ENCODE measurements at regions not wholly inside any gene's neighbourhood (a gene's known extent, or its start where the extent isn't known, plus 50 kb on each side); places are given as distances from the start of the nearest gene placed in this dataset.
A peak's percentile ranks its signal among the peaks of the same experiment; 100 is the strongest.

- no peaks in the 10 kb centered on the region for H3K9me3 ChIP-seq (ENCODE audit: insufficient read depth, low read depth, low read length)
- H3K36me3 ChIP-seq (ENCODE audit: insufficient read depth, low read length) = no peaks in the 10 kb centered on the region
- no peak for TF ChIP-seq EZH2phosphoT487 (IDR thresholded peaks at IDR 0.05; ENCODE audit: borderline replicate concordance)
- TF ChIP-seq CTCF (conservative IDR thresholded peaks at IDR 0.05; ENCODE audit: low read length) = no peak
- H2AFZ ChIP-seq (ENCODE audit: low read length) = peak overlapping the region; percentile 43; the same call in 1 of the 2 replicates
- no peaks in the 10 kb centered on the region for H3K27me3 ChIP-seq (ENCODE audit: insufficient read depth, low read length, poor library complexity, severe bottlenecking)
- no peak overlapping the region for H3K9ac ChIP-seq (ENCODE audit: low read depth, low read length, poor library complexity, severe bottlenecking)
- H3K9me2 ChIP-seq (replicated peaks; ENCODE audit: low read depth, low read length) = no peaks in the 10 kb centered on the region
- H3K79me2 ChIP-seq (ENCODE audit: insufficient read depth, low read length) = no peaks in the 10 kb centered on the region
- no peaks in the 10 kb centered on the region for H4K20me1 ChIP-seq (ENCODE audit: insufficient read depth, low read length, poor library complexity, severe bottlenecking)
- no peak overlapping the region for H3K4me3 ChIP-seq (ENCODE audit: low read length, poor library complexity, severe bottlenecking)
- no peaks in the 10 kb centered on the region for H3F3A ChIP-seq (ENCODE audit: low read depth)
- no peaks in the 10 kb centered on the region for H3K4me1 ChIP-seq (ENCODE audit: insufficient read depth, low read length, poor library complexity, severe bottlenecking)
- no peak overlapping the region for H3K4me2 ChIP-seq (ENCODE audit: low read depth, low read length, poor library complexity, severe bottlenecking)
Measured at GRCh38 chr18:22115573-22115972, 53.8 kb upstream of the GATA6 start.
